ENCODE measurements at regions not wholly inside any gene's neighbourhood (a gene's known extent, or its start where the extent isn't known, plus 50 kb on each side); places are given as distances from the start of the nearest gene placed in this dataset.

GRCh38 chr9:87271696-87272477, 225.8 kb upstream of the DAPK1 start:
- Histone ChIP-seq H3K27me3 (ENCODE audit: control insufficient read depth in 2 of 2, insufficient read depth in 1 of 2, low read length in 1 of 2) (peaks cover 0 to 4% of the 10 kb centered on the region in 2 donors), H3K36me3 (ENCODE audit: control insufficient read depth in 2 of 2, insufficient read depth in 2 of 2, low read length in 1 of 2) (no peaks in the 10 kb centered on the region), H3K4me1 (ENCODE audit: control insufficient read depth in 2 of 2, insufficient read depth in 2 of 2, low read length in 2 of 2) (peaks cover 0 to 12% of the 10 kb centered on the region in 2 donors), H3K27ac (ENCODE audit: low read depth in 1 of 2, low read length in 1 of 2) (no peak overlapping the region), H3K4me3 (ENCODE audit: low read length in 2 of 2) (no peak overlapping the region), H3K9me3 (ENCODE audit: control insufficient read depth in 2 of 2, insufficient read depth in 1 of 2, low read length in 1 of 2) (no peaks in the 10 kb centered on the region)
- DNase-seq (ENCODE audit: low read depth in 6 of 9, low spot score in 9 of 9) = no peak
- 71% methylated on average over 4 of the region's 4 CpGs for WGBS

- Histone ChIP-seq H3K9me3 (ENCODE audit: control insufficient read depth in 2 of 2, insufficient read depth in 1 of 2, low read length in 1 of 2) (no peaks in the 10 kb centered on the region), H3K27me3 (ENCODE audit: control insufficient read depth in 2 of 2, insufficient read depth in 1 of 2, low read length in 1 of 2) (peaks cover 0 to 4% of the 10 kb centered on the region in 2 donors), H3K4me1 (ENCODE audit: control insufficient read depth in 2 of 2, insufficient read depth in 2 of 2, low read length in 2 of 2) (peaks cover 0 to 15% of the 10 kb centered on the region in 2 donors), H3K36me3 (ENCODE audit: control insufficient read depth in 2 of 2, insufficient read depth in 2 of 2, low read length in 1 of 2) (no peaks in the 10 kb centered on the region), H3K27ac (ENCODE audit: low read depth in 1 of 2, low read length in 1 of 2) (no peak overlapping the region), H3K4me3 (ENCODE audit: low read length in 2 of 2) (no peak overlapping the region)
- 85% methylated on average over 9 of the region's 9 CpGs for WGBS
- DNase-seq (ENCODE audit: low read depth in 6 of 9, low spot score in 9 of 9) = no peak
Observed at GRCh38 chr9:87275047-87275725, 222.5 kb upstream of the DAPK1 start.

- 82% methylated on average over 8 of the region's 8 CpGs for WGBS
- H3K36me3 ChIP-seq (ENCODE audit: control insufficient read depth in 2 of 2, insufficient read depth in 2 of 2, low read length in 1 of 2) = no peaks in the 10 kb centered on the region
- no peak overlapping the region for H3K4me3 ChIP-seq (ENCODE audit: low read length in 2 of 2)
- peaks cover 0 to 11% of the 10 kb centered on the region in 2 donors for H3K4me1 ChIP-seq (ENCODE audit: control insufficient read depth in 2 of 2, insufficient read depth in 2 of 2, low read length in 2 of 2)
- DNase-seq (ENCODE audit: low read depth in 6 of 9, low spot score in 9 of 9) = peak in 6 of 9 donors; percentile 1 to 58 (median 16)
- H3K27ac ChIP-seq (ENCODE audit: low read depth in 1 of 2, low read length in 1 of 2) = no peak overlapping the region
- peaks cover 0 to 3% of the 10 kb centered on the region in 2 donors for H3K27me3 ChIP-seq (ENCODE audit: control insufficient read depth in 2 of 2, insufficient read depth in 1 of 2, low read length in 1 of 2)
- no peaks in the 10 kb centered on the region for H3K9me3 ChIP-seq (ENCODE audit: control insufficient read depth in 2 of 2, insufficient read depth in 1 of 2, low read length in 1 of 2)
Observed at GRCh38 chr9:87276327-87276841, 221.3 kb upstream of the DAPK1 start.

- Histone ChIP-seq H3K4me3 (ENCODE audit: low read length in 2 of 2) (no peak overlapping the region), H3K27ac (ENCODE audit: low read depth in 1 of 2, low read length in 1 of 2) (peak overlapping the region in 1 of 2 donors; percentile 22), H3K36me3 (ENCODE audit: control insufficient read depth in 2 of 2, insufficient read depth in 2 of 2, low read length in 1 of 2) (no peaks in the 10 kb centered on the region), H3K27me3 (ENCODE audit: control insufficient read depth in 2 of 2, insufficient read depth in 1 of 2, low read length in 1 of 2) (peaks cover 0 to 2% of the 10 kb centered on the region in 2 donors), H3K4me1 (ENCODE audit: control insufficient read depth in 2 of 2, insufficient read depth in 2 of 2, low read length in 2 of 2) (peaks cover 0 to 11% of the 10 kb centered on the region in 2 donors), H3K9me3 (ENCODE audit: control insufficient read depth in 2 of 2, insufficient read depth in 1 of 2, low read length in 1 of 2) (no peaks in the 10 kb centered on the region)
- 86% methylated on average over 3 of the region's 3 CpGs for WGBS
- DNase-seq (ENCODE audit: low read depth in 6 of 9, low spot score in 9 of 9) = peak in 3 of 9 donors; percentile 8 to 53 (median 15)
Observed at GRCh38 chr9:87276851-87277261, 220.8 kb upstream of the DAPK1 start.

- H3K27me3 ChIP-seq (ENCODE audit: control insufficient read depth in 2 of 2, insufficient read depth in 1 of 2, low read length in 1 of 2) = peaks cover 0 to 2% of the 10 kb centered on the region in 2 donors
- H3K27ac ChIP-seq (ENCODE audit: low read depth in 1 of 2, low read length in 1 of 2) = no peak overlapping the region
- H3K4me1 ChIP-seq (ENCODE audit: control insufficient read depth in 2 of 2, insufficient read depth in 2 of 2, low read length in 2 of 2) = peaks cover 0 to 11% of the 10 kb centered on the region in 2 donors
- H3K36me3 ChIP-seq (ENCODE audit: control insufficient read depth in 2 of 2, insufficient read depth in 2 of 2, low read length in 1 of 2) = no peaks in the 10 kb centered on the region
- 97% methylated on average over 3 of the region's 3 CpGs for WGBS
- no peaks in the 10 kb centered on the region for H3K9me3 ChIP-seq (ENCODE audit: control insufficient read depth in 2 of 2, insufficient read depth in 1 of 2, low read length in 1 of 2)
- H3K4me3 ChIP-seq (ENCODE audit: low read length in 2 of 2) = no peak overlapping the region
- DNase-seq (ENCODE audit: low read depth in 6 of 9, low spot score in 9 of 9) = no peak
Observed at GRCh38 chr9:87277346-87277745, 220.3 kb upstream of the DAPK1 start.

GRCh38 chr9:87278971-87279733, 218.5 kb upstream of the DAPK1 start:
- Histone ChIP-seq H3K4me1 (ENCODE audit: control insufficient read depth in 2 of 2, insufficient read depth in 2 of 2, low read length in 2 of 2) (peaks cover 0 to 11% of the 10 kb centered on the region in 2 donors), H3K27ac (ENCODE audit: low read depth in 1 of 2, low read length in 1 of 2) (no peak overlapping the region), H3K27me3 (ENCODE audit: control insufficient read depth in 2 of 2, insufficient read depth in 1 of 2, low read length in 1 of 2) (peaks cover 0 to 2% of the 10 kb centered on the region in 2 donors), H3K9me3 (ENCODE audit: control insufficient read depth in 2 of 2, insufficient read depth in 1 of 2, low read length in 1 of 2) (no peaks in the 10 kb centered on the region), H3K4me3 (ENCODE audit: low read length in 2 of 2) (no peak overlapping the region), H3K36me3 (ENCODE audit: control insufficient read depth in 2 of 2, insufficient read depth in 2 of 2, low read length in 1 of 2) (no peaks in the 10 kb centered on the region)
- DNase-seq (ENCODE audit: low read depth in 6 of 9, low spot score in 9 of 9) = no peak
- 93% methylated on average over 3 of the region's 3 CpGs for WGBS

GRCh38 chr9:87280421-87280820, 217.2 kb upstream of the DAPK1 start:
- no peak overlapping the region for H3K4me3 ChIP-seq (ENCODE audit: low read length in 2 of 2)
- 97% methylated on average over 5 of the region's 5 CpGs for WGBS
- H3K27me3 ChIP-seq (ENCODE audit: control insufficient read depth in 2 of 2, insufficient read depth in 1 of 2, low read length in 1 of 2) = no peaks in the 10 kb centered on the region
- DNase-seq (ENCODE audit: low read depth in 6 of 9, low spot score in 9 of 9) = no peak
- H3K27ac ChIP-seq (ENCODE audit: low read depth in 1 of 2, low read length in 1 of 2) = no peak overlapping the region
- H3K4me1 ChIP-seq (ENCODE audit: control insufficient read depth in 2 of 2, insufficient read depth in 2 of 2, low read length in 2 of 2) = peaks cover 0 to 11% of the 10 kb centered on the region in 2 donors
- H3K36me3 ChIP-seq (ENCODE audit: control insufficient read depth in 2 of 2, insufficient read depth in 2 of 2, low read length in 1 of 2) = no peaks in the 10 kb centered on the region
- H3K9me3 ChIP-seq (ENCODE audit: control insufficient read depth in 2 of 2, insufficient read depth in 1 of 2, low read length in 1 of 2) = no peaks in the 10 kb centered on the region

GRCh38 chr9:87282538-87282937, 215.1 kb upstream of the DAPK1 start:
- Histone ChIP-seq H3K9me3 (ENCODE audit: control insufficient read depth in 2 of 2, insufficient read depth in 1 of 2, low read length in 1 of 2) (no peaks in the 10 kb centered on the region), H3K4me3 (ENCODE audit: low read length in 2 of 2) (no peak overlapping the region), H3K4me1 (ENCODE audit: control insufficient read depth in 2 of 2, insufficient read depth in 2 of 2, low read length in 2 of 2) (no peaks in the 10 kb centered on the region), H3K36me3 (ENCODE audit: control insufficient read depth in 2 of 2, insufficient read depth in 2 of 2, low read length in 1 of 2) (no peaks in the 10 kb centered on the region), H3K27me3 (ENCODE audit: control insufficient read depth in 2 of 2, insufficient read depth in 1 of 2, low read length in 1 of 2) (no peaks in the 10 kb centered on the region), H3K27ac (ENCODE audit: low read depth in 1 of 2, low read length in 1 of 2) (no peak overlapping the region)
- WGBS = 97% methylated on average over 1 of the region's 1 CpG
- no peak for DNase-seq (ENCODE audit: low read depth in 6 of 9, low spot score in 9 of 9)

All from thymus (tissue), 11 donors.